ENCODE measurements at regions not wholly inside any gene's neighbourhood (a gene's known extent, or its start where the extent isn't known, plus 50 kb on each side); places are given as distances from the start of the nearest gene placed in this dataset.

- ATAC-seq (no peak), DNase-seq (ENCODE audit: low read depth, low spot score) (no peak)
- H3K9me3 ChIP-seq (ENCODE audit: control insufficient read depth, insufficient read depth, low read depth, low read length), result no peaks in the 10 kb centered on the region
- intact Hi-C loops (cut with micrococcal nuclease; ENCODE audit: unreplicated experiment), result no loop called here
- ChIA-PET CTCF (no interaction called here), POLR2A (no interaction called here)
- no peak overlapping the region for H3K4me3 ChIP-seq (ENCODE audit: low read depth in 2 of 2, low read length in 2 of 2)
- H3K4me1 ChIP-seq (ENCODE audit: control insufficient read depth, insufficient read depth, low read length), result no peaks in the 10 kb centered on the region
- TF ChIP-seq CTCF (IDR thresholded peaks at IDR 0.05), result no peak
- no peak for TF ChIP-seq SIN3A (IDR thresholded peaks at IDR 0.05; ENCODE audit: borderline replicate concordance, insufficient read depth, low read depth, low read length)
- TF ChIP-seq POLR2AphosphoS5 (IDR thresholded peaks at IDR 0.05; ENCODE audit: low read depth, low read length), result no peak
- in situ Hi-C loops (cut with HindIII; ENCODE audit: low pct_unique_long_range_greater_than_20kb, low sequenced_read_pairs), result no loop called here
- H3K27ac ChIP-seq (ENCODE audit: low read length), result no peak overlapping the region
- no peaks in the 10 kb centered on the region for H3K36me3 ChIP-seq (ENCODE audit: control insufficient read depth, insufficient read depth, low read length)
- no TSS peak for BruUV-seq (replicated peaks)
- H3K27me3 ChIP-seq (ENCODE audit: control insufficient read depth, insufficient read depth, low read length), result no peaks in the 10 kb centered on the region
These were observed 697.4 kb downstream of the TRAM1L1 start for GRCh38 chr4:116387937-116388474.

DNA sequence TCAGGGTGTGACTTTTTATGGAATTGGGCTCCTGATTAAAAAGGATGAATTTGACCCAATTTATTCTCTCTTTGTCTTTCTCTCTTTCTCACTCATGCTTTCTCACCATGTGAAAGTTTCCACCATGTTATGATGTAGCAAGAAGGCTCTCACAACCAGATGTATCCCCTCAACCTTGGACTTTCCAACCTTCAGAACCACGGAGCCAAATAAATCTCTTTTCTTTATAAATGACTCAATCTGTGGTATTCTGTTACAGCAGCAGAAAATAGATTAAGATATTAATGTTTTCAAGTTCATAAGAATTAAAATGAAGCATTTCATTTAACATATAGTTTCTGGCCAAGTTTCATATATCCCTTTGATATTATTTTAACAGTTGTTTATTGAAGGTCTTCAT, 698.5 kb downstream of the TRAM1L1 start:
- Histone ChIP-seq H3K9me3 (ENCODE audit: control insufficient read depth, insufficient read depth, low read depth, low read length) (no peaks in the 10 kb centered on the region), H3K27me3 (ENCODE audit: control insufficient read depth, insufficient read depth, low read length) (no peaks in the 10 kb centered on the region), H3K4me1 (ENCODE audit: control insufficient read depth, insufficient read depth, low read length) (no peaks in the 10 kb centered on the region), H3K36me3 (ENCODE audit: control insufficient read depth, insufficient read depth, low read length) (no peaks in the 10 kb centered on the region), H3K27ac (ENCODE audit: low read length) (no peak overlapping the region), H3K4me3 (ENCODE audit: low read depth in 2 of 2, low read length in 2 of 2) (no peak overlapping the region)
- no peak for DNase-seq (ENCODE audit: low read depth, low spot score)
- POLR2A ChIA-PET, result no interaction called here
- BruUV-seq (replicated peaks), result no TSS peak
- CTCF ChIA-PET, result no interaction called here
- intact Hi-C loops (cut with micrococcal nuclease; ENCODE audit: unreplicated experiment), result no loop called here
- in situ Hi-C loops (cut with HindIII; ENCODE audit: low pct_unique_long_range_greater_than_20kb, low sequenced_read_pairs), result no loop called here
- no peak for TF ChIP-seq REST (IDR thresholded peaks at IDR 0.05; ENCODE audit: insufficient read depth in 1 of 2, low read depth in 2 of 2, low read length in 1 of 2)
- no peak for ATAC-seq

- Histone ChIP-seq H3K27ac (ENCODE audit: low read length) (no peak overlapping the region), H3K4me1 (ENCODE audit: control insufficient read depth, insufficient read depth, low read length) (no peaks in the 10 kb centered on the region), H3K4me3 (ENCODE audit: low read depth in 2 of 2, low read length in 2 of 2) (no peak overlapping the region), H3K27me3 (ENCODE audit: control insufficient read depth, insufficient read depth, low read length) (no peaks in the 10 kb centered on the region), H3K9me3 (ENCODE audit: control insufficient read depth, insufficient read depth, low read depth, low read length) (no peaks in the 10 kb centered on the region), H3K36me3 (ENCODE audit: control insufficient read depth, insufficient read depth, low read length) (no peaks in the 10 kb centered on the region)
- no TSS peak for BruUV-seq (replicated peaks)
- intact Hi-C loops (cut with micrococcal nuclease; ENCODE audit: unreplicated experiment) (no loop called here), in situ Hi-C loops (cut with HindIII; ENCODE audit: low pct_unique_long_range_greater_than_20kb, low sequenced_read_pairs) (no loop called here)
- no peak for TF ChIP-seq CTCF (IDR thresholded peaks at IDR 0.05)
- no peak for TF ChIP-seq SIN3A (IDR thresholded peaks at IDR 0.05; ENCODE audit: borderline replicate concordance, insufficient read depth, low read depth, low read length)
- no peak for TF ChIP-seq TCF7L2 (IDR thresholded peaks at IDR 0.05; ENCODE audit: low read depth, low read length)
- no peak for TF ChIP-seq POLR2AphosphoS5 (IDR thresholded peaks at IDR 0.05; ENCODE audit: low read depth, low read length)
- no peak for TF ChIP-seq REST (IDR thresholded peaks at IDR 0.05; ENCODE audit: insufficient read depth in 1 of 2, low read depth in 2 of 2, low read length in 1 of 2)
- ChIA-PET CTCF (no interaction called here), POLR2A (no interaction called here)
- ATAC-seq (no peak), DNase-seq (ENCODE audit: low read depth, low spot score) (no peak)
These were observed 699.8 kb downstream of the TRAM1L1 start for GRCh38 chr4:116385583-116385982.
